NCI-H774 (cell line): ENCODE measurements at regions not wholly inside any gene's neighbourhood (a gene's known extent, or its start where the extent isn't known, plus 50 kb on each side); places are given as distances from the start of the nearest gene placed in this dataset.

Experiments used
- DNase-seq: peaks from one replicate; lab custom pipeline; 2025; lab: John Stamatoyannopoulos, UW

DNA sequence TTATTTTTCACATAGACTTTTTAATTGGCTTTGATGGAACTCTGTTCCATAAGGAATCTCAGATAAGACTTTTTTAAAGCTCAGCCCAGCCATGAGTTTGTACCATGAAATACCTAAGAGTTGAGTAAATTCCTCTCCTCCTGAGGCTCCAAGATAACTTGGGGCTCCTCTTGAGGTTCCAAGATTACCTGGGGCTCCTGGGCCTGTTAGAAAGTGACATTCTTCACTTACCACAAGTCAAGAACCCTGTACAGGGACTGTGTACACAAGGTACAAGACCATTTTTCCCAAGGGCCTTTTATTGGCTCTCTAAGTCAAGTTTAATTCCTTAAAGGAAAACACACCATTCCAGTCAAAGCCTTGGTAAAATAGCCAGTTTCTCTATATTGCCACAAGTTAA is 111.3 kb upstream of the PRR20G start:
- DNase-seq: no peak

DNA sequence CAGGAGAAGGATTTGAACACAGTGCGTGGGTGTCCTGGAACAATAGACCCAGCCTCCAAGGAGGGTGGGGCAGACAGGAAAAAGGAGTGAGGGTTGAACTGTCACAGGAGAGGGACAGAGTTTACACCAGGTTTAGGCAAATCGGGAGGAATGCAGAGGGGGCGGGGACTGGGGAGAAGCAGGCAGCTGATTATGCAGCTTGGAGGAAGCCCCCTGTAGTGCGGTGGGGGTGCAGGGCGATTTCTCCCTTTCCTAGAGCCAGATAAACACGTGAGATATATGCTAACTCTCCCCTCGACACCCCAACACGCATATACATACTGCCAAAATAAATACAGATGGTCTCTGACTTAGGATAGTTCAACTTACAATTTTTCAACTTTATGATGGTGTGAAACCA is 108.6 kb upstream of the PRR20G start:
- no peak for DNase-seq

- DNase-seq: no peak
Observed at GRCh38 chr3:127395663-127396355, 108.0 kb upstream of the PRR20G start.

GRCh38 chr3:127394984-127395662 is 107.3 kb upstream of the PRR20G start:
- DNase-seq: no peak

DNA sequence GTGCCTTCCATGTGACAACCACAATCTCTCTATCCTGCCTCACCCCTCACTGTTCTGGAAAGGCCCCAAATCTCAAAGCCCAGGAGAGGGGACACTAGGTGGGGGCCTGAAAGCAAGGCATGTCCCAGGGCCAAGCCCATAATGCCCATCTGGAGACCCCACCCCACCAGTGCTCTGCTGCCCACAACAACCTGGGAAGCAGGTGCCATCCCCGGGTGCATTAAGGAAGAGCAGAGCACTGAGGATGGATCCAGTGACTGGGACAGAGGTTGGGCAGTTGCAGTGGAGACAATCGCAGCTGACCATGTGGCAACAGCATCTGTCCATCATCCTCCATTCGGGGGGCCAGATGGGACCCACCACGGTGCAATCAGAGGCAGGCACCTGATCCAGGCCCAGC is 106.2 kb upstream of the PRR20G start:
- DNase-seq: no peak

- DNase-seq: no peak
Observed at GRCh38 chr3:127393131-127393820, 105.4 kb upstream of the PRR20G start.

GRCh38 chr3:127392156-127392490 is 104.3 kb upstream of the PRR20G start:
- DNase-seq: no peak

GRCh38 chr3:127391436-127392155 is 103.8 kb upstream of the PRR20G start:
- DNase-seq: no peak

GRCh38 chr3:127390365-127391025 is 102.6 kb upstream of the PRR20G start:
- DNase-seq: no peak

DNA sequence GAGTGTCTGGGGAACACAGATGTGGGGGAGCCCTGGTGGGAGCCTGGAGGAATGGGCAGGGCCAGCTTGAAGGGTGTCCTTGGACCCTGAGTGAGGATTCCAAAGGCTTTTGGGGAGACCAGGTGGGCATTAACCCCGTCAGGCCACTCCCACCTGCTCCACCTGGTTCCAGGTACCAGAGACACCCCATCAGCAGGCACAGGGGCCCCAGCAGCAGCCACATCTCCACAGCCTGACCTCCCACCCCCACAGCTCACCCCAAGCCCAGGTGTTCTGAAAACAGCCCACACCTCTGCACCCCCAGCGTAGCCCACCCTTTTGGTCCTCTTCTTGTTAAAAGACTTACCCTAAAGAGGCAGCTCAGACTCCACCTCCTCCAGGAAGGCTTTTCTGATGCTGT is 102.1 kb upstream of the PRR20G start:
- no peak for DNase-seq

DNA sequence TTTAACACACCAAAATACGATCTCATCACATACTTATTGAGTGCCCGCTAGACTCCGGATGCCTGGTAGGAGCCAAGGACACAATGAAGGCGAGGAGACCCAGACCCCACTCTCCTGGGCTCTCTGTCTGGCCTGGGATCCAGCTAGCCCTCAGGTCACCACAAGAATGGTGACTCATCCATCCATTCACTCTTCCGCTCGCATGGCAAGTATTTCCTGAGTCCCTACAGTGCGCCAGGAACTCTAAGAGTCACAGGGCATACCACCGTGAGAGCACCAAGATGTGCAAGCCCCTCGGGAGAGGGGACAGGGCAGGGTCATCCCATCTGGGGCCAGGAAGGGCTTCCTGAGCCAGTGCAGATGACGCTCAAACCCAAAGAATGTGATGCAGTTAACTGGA is 101.6 kb upstream of the PRR20G start:
- DNase-seq: no peak

DNA sequence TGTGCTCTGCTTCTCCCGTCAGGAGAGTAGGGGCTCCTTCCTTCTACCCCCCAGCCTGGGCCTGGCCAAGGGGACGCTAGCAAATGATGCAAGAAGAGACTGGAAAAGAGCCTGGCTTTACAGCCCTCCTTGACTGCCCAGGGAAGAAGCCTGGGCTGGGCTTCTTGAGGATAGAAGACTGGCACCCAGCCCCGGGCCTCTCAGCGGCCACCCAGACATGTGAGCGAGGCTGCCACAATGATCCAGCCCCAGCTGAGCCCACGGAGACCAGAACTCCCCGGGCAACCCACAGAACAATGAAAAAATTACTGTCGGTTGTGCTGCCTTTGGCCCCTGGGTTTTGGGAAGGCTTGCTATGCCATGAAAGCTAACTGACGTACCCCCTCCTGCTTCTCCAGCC is 100.6 kb upstream of the PRR20G start:
- DNase-seq: no peak

- no peak for DNase-seq
Observed at GRCh38 chr3:127387556-127388153, 99.8 kb upstream of the PRR20G start.

- DNase-seq: no peak
Observed at GRCh38 chr3:127387119-127387518, 99.3 kb upstream of the PRR20G start.

DNA sequence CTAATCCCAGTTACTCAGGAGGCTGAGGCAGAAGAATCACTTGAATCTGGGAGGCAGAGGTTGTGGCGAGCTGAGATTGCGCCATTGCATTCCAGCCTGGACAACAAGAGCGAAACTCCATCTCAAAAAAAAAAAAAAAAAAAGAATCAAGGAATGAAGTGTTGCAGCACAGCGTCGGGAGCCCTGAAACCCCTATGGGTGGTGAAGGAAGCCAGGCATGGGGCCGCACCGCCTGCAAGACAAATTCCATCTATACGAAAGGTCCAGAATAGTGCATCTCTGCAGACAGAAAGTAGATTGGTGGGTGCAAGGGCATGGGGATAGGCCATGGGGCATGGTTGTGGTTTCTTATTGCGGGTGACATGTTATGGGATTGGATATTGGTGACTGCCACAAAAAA is 98.6 kb upstream of the PRR20G start:
- DNase-seq: no peak

DNA sequence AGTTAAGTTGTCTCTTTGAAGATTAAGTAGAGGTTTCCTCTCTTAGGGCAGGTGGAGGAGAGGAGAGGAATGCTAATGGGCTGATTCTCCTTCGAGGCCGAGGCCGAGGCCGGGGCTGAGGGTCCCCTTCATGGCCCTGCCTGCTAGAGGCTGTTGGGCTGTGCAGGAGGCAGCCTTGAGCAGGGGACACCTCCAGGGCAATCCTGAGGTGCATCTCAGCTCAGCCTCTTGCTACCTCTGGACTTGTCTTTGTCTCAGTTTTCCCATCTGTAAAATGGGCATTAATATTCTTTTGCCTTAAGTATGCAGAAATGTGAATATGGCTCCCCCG is 97.7 kb upstream of the PRR20G start:
- DNase-seq: no peak

- no peak for DNase-seq
Observed at GRCh38 chr3:127384717-127385539, 97.1 kb upstream of the PRR20G start.

DNA sequence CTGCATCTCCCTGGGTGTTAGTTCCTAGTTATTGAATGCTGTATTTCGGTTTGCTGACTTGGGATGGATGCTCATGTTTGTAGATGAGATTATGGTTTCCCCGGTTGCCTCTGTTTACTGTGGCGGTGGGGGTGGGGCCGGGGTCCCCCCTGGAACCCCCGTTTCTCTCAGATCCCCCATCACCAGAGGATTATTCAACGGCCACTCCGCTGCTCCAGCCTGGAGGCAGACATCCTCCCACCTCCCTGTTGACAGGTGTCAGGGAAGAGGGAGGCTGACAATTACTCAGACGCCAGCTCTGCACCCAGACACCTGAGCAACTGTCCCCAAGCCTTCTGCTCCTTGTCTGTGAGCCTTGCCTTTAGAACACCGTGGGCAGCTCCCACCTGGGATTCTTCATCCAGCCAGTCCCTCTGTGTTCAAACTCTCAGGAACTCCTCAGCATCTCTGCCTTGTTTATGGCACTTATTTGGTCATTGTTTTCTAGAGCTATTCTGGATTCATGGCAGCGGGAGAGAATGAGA is 95.9 kb upstream of the PRR20G start:
- no peak for DNase-seq

DNA sequence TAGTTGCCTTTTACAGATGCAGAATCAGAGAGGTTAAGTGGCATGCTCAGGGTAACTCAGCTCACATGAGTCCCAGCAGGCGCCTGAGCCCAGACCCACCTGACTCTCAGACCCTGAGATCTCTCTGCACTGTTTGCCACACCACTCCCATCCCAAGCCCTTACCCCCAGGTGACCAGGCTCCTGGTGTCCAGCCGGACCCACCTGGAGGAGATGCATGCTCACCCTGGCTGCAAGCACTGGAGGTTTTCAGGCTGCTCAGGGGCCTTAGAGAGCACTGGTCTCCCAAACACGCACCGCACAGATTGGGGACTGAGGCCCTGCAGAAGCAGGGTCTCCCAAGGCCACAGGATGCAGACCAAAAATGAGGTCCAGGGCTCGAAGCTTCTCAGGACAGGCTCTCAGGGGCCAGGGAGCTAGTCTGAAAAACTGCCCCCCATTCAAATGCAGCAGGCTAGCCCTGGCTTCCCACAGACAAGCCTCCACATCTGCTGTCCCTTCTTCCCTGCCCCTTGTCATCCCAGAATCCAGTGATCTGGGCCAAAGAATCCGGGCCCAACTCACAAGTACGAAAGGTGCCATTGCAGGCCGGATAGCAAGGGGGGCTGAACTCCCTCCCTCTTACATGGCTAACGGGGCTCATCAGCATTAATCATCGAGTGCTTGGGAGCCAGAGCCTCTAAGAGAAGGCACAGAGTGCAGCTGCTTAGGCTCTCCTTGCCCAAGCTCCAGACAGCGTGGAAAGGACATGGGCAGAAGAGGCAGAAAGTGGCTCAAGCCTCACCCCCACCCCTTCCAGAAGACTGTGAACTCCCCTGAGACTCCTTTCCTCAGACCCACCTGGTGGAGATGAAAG is 90.2 kb upstream of the PRR20G start:
- no peak for DNase-seq
